HEK293T (cell line): ENCODE measurements at regions not wholly inside any gene's neighbourhood (a gene's known extent, or its start where the extent isn't known, plus 50 kb on each side); places are given as distances from the start of the nearest gene placed in this dataset.

ENCODE experiments used
- ARNT ChIP-seq: fragments of 450-650 bp; IDR thresholded peaks from 2 replicates; pipeline ENCODE4 v1.6.1; 2017; ENCODE audit warnings: mild to moderate bottlenecking
- BHLHE40 ChIP-seq: fragments of 450-650 bp; IDR thresholded peaks from 2 replicates; pipeline ENCODE4 v1.6.1; 2016; ENCODE audit warnings: mild to moderate bottlenecking, moderate library complexity, borderline replicate concordance
- CTBP1 ChIP-seq: fragments of 450-650 bp; IDR thresholded peaks from 2 replicates; pipeline ENCODE4 v1.6.1; 2016; ENCODE audit warnings: borderline replicate concordance
- ELF4 ChIP-seq: fragments of 450-650 bp; IDR thresholded peaks from 2 replicates; pipeline ENCODE4 v1.6.1; 2017; ENCODE audit warnings: antibody characterized with exemption
- FOXA1 ChIP-seq: fragments of 450-650 bp; IDR thresholded peaks from 2 replicates; pipeline ENCODE4 v1.6.1; 2016; ENCODE audit warnings: mild to moderate bottlenecking
- FOXK2 ChIP-seq: fragments of 450-650 bp; IDR thresholded peaks from 2 replicates; pipeline ENCODE4 v1.6.1; 2016; ENCODE audit warnings: mild to moderate bottlenecking
- FOXM1 ChIP-seq: fragments of 450-650 bp; IDR thresholded peaks from 2 replicates; pipeline ENCODE4 v1.6.1; 2017; ENCODE audit warnings: mild to moderate bottlenecking, borderline replicate concordance
- NFRKB ChIP-seq: fragments of 450-650 bp; IDR thresholded peaks from 2 replicates; pipeline ENCODE4 v1.6.1; 2016; ENCODE audit warnings: mild to moderate bottlenecking, moderate library complexity
- SP1 ChIP-seq: fragments of 450-650 bp; IDR thresholded peaks from 2 replicates; pipeline ENCODE4 v1.6.1; 2017
- SUZ12 ChIP-seq: fragments of 450-650 bp; IDR thresholded peaks from 2 replicates; pipeline ENCODE4 v1.6.1; 2016; ENCODE audit warnings: mild to moderate bottlenecking
- TARDBP ChIP-seq: fragments of 450-650 bp; IDR thresholded peaks from 2 replicates; pipeline ENCODE4 v1.6.1; 2016

DNA sequence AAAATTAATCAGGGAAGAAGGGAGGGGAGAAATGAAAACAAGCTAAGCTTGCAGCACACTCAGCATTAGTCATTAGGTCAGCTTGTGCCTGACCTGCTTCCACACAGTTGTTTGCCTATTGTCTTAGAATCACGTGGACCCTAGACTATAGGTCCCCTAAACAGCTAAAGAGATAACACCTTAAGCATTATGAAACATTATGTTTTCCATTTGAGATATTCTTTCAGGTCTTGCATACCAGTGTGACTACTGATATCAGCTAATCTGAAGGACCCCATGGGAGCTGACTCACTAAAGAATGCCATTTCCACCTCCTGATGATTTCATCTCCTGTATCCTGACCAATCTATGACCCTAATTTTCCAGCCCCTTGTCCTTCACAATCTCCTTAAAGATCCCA lies 154.1 kb upstream of the FUT8 start:
- TF ChIP-seq FOXK2 (no peak), FOXM1 (no peak), SP1 (no peak), FOXA1 (no peak), ARNT (no peak), BHLHE40 (no peak), NFRKB (no peak), ELF4 (no peak), CTBP1 (no peak), SUZ12 (no peak), TARDBP (no peak)
